ENCODE measurements at regions not wholly inside any gene's neighbourhood (a gene's known extent, or its start where the extent isn't known, plus 50 kb on each side); places are given as distances from the start of the nearest gene placed in this dataset.

DNA sequence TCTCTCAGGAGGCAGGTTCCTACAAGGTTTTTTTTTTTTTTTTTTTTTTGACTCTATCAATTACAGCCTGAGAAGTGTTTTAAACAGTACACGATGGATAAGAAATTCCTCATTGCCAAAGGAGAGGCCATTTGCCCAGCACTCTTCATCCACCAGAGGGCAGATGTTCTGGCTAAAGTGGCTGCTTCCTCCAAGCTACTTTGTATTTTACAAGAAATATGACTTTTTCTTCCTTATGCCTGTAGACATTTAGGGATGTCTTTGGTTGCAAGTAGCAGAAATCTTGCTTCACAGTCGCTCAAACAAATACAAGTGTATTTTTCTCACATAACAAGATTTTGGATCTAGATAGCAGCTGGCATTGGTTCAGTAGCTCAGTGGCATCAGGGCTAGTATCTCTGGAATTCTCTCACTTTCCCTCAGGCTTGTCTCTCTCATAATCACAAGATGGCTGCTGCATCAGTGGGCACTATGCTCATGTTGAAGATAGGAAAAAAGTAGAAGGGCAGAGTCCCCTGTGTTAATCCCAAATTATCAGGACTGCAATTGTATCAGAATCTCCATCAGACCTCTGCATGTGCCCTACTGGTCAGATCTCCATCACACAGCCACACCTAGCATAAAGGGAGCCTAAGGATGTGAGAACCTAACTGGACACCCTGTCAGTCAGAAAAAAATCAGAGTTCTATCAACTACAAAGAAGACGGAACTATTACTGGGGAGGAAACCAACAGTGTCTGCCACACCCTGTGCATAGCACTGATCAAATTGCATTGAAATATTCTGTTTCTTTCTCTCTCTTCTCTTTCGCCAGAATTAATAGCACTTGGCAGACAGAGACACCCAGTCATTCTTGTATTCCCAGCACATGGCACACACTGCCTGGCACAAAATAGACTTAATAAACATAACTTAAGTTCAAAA lies 138.9 kb upstream of the COL8A1 start:
- TF ChIP-seq, protein P1, sequence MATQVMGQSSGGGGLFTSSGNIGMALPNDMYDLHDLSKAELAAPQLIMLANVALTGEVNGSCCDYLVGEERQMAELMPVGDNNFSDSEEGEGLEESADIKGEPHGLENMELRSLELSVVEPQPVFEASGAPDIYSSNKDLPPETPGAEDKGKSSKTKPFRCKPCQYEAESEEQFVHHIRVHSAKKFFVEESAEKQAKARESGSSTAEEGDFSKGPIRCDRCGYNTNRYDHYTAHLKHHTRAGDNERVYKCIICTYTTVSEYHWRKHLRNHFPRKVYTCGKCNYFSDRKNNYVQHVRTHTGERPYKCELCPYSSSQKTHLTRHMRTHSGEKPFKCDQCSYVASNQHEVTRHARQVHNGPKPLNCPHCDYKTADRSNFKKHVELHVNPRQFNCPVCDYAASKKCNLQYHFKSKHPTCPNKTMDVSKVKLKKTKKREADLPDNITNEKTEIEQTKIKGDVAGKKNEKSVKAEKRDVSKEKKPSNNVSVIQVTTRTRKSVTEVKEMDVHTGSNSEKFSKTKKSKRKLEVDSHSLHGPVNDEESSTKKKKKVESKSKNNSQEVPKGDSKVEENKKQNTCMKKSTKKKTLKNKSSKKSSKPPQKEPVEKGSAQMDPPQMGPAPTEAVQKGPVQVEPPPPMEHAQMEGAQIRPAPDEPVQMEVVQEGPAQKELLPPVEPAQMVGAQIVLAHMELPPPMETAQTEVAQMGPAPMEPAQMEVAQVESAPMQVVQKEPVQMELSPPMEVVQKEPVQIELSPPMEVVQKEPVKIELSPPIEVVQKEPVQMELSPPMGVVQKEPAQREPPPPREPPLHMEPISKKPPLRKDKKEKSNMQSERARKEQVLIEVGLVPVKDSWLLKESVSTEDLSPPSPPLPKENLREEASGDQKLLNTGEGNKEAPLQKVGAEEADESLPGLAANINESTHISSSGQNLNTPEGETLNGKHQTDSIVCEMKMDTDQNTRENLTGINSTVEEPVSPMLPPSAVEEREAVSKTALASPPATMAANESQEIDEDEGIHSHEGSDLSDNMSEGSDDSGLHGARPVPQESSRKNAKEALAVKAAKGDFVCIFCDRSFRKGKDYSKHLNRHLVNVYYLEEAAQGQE (IDR thresholded peaks at IDR 0.05; ENCODE audit: low read depth), result no peak
- TF ChIP-seq, protein P2, sequence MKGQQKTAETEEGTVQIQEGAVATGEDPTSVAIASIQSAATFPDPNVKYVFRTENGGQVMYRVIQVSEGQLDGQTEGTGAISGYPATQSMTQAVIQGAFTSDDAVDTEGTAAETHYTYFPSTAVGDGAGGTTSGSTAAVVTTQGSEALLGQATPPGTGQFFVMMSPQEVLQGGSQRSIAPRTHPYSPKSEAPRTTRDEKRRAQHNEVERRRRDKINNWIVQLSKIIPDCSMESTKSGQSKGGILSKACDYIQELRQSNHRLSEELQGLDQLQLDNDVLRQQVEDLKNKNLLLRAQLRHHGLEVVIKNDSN (IDR thresholded peaks at IDR 0.05), result no peak
- TF ChIP-seq FOXM1 (IDR thresholded peaks at IDR 0.05; ENCODE audit: borderline replicate concordance, low read depth) (no peak), CREB1 (IDR thresholded peaks at IDR 0.05; ENCODE audit: low read depth) (no peak), TCF12 (IDR thresholded peaks at IDR 0.05; ENCODE audit: low read depth) (no peak), EP300 (IDR thresholded peaks at IDR 0.05; ENCODE audit: borderline replicate concordance) (no peak), TAF1 (IDR thresholded peaks at IDR 0.05; ENCODE audit: low read depth) (no peak), NFIC (IDR thresholded peaks at IDR 0.05) (no peak), CEBPB (IDR thresholded peaks at IDR 0.05) (no peak), RAD21 (IDR thresholded peaks at IDR 0.05; ENCODE audit: low read depth) (peak; percentile 52; the same call in 1 of the 2 replicates)
- TF ChIP-seq, protein P3, sequence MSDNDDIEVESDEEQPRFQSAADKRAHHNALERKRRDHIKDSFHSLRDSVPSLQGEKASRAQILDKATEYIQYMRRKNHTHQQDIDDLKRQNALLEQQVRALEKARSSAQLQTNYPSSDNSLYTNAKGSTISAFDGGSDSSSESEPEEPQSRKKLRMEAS (IDR thresholded peaks at IDR 0.05), result no peak

Data from Ishikawa (cell line).